ENCODE measurements at regions not wholly inside any gene's neighbourhood (a gene's known extent, or its start where the extent isn't known, plus 50 kb on each side); places are given as distances from the start of the nearest gene placed in this dataset.
"Not testable (repeated sequence)": the region's sequence is repeated elsewhere in the genome, so short reads cannot be mapped to it uniquely, and the experiment has no call there.

- DNase-seq (ENCODE audit: low spot score), result no peak
These were observed 1025.6 kb upstream of the GYPC start for GRCh38 chr2:125630377-125630776.

- DNase-seq (ENCODE audit: low spot score), result no peak
These were observed 1021.3 kb upstream of the GYPC start for GRCh38 chr2:125634662-125635061.

- no peak for DNase-seq (ENCODE audit: low spot score)
These were observed 1017.6 kb upstream of the GYPC start for GRCh38 chr2:125638345-125638744.

GRCh38 chr2:125642032-125642431 lies 1013.9 kb upstream of the GYPC start:
- DNase-seq (ENCODE audit: low spot score), result no peak

- DNase-seq (ENCODE audit: low spot score), result no peak
These were observed 1012.8 kb upstream of the GYPC start for GRCh38 chr2:125643128-125643527.

GRCh38 chr2:125643585-125643984 lies 1012.4 kb upstream of the GYPC start:
- no peak for DNase-seq (ENCODE audit: low spot score)

GRCh38 chr2:125644257-125644656 lies 1011.7 kb upstream of the GYPC start:
- no peak for DNase-seq (ENCODE audit: low spot score)

GRCh38 chr2:125652280-125652679 lies 1003.7 kb upstream of the GYPC start:
- DNase-seq (ENCODE audit: low spot score), result no peak

GRCh38 chr2:125654226-125654625 lies 1001.7 kb upstream of the GYPC start:
- no peak for DNase-seq (ENCODE audit: low spot score)

GRCh38 chr2:125656190-125656589 lies 999.8 kb upstream of the GYPC start:
- no peak for DNase-seq (ENCODE audit: low spot score)

GRCh38 chr2:125658583-125658982 lies 997.4 kb upstream of the GYPC start:
- no peak for DNase-seq (ENCODE audit: low spot score)

- not testable (repeated sequence) for DNase-seq (ENCODE audit: low spot score)
These were observed 995.6 kb upstream of the GYPC start for GRCh38 chr2:125660369-125660768.

- DNase-seq (ENCODE audit: low spot score), result no peak
These were observed 988.3 kb upstream of the GYPC start for GRCh38 chr2:125667630-125668029.

- DNase-seq (ENCODE audit: low spot score), result no peak
These were observed 976.1 kb upstream of the GYPC start for GRCh38 chr2:125679903-125680302.

- DNase-seq (ENCODE audit: low spot score), result no peak
These were observed 975.1 kb upstream of the GYPC start for GRCh38 chr2:125680809-125681208.

- DNase-seq (ENCODE audit: low spot score), result no peak
These were observed 974.4 kb upstream of the GYPC start for GRCh38 chr2:125681576-125681975.

- no peak for DNase-seq (ENCODE audit: low spot score)
These were observed 973.8 kb upstream of the GYPC start for GRCh38 chr2:125681976-125682805.

GRCh38 chr2:125684256-125684655 lies 971.7 kb upstream of the GYPC start:
- no peak for DNase-seq (ENCODE audit: low spot score)

- DNase-seq (ENCODE audit: low spot score), result no peak
These were observed 971.0 kb upstream of the GYPC start for GRCh38 chr2:125684932-125685331.

- DNase-seq (ENCODE audit: low spot score), result peak; percentile 13
These were observed 959.4 kb upstream of the GYPC start for GRCh38 chr2:125696560-125696959.

GRCh38 chr2:125698280-125698679 lies 957.7 kb upstream of the GYPC start:
- DNase-seq (ENCODE audit: low spot score), result no peak

- DNase-seq (ENCODE audit: low spot score), result no peak
These were observed 954.9 kb upstream of the GYPC start for GRCh38 chr2:125701070-125701469.

- no peak for DNase-seq (ENCODE audit: low spot score)
These were observed 948.3 kb upstream of the GYPC start for GRCh38 chr2:125707611-125708010.

GRCh38 chr2:125710561-125710960 lies 945.4 kb upstream of the GYPC start:
- DNase-seq (ENCODE audit: low spot score), result no peak
